ENCODE measurements at regions not wholly inside any gene's neighbourhood (a gene's known extent, or its start where the extent isn't known, plus 50 kb on each side); places are given as distances from the start of the nearest gene placed in this dataset.

- no peaks in the 10 kb centered on the region for H3K36me3 ChIP-seq
- H3K9me3 ChIP-seq, result no peaks in the 10 kb centered on the region
- DNase-seq (no peak), ATAC-seq (ENCODE audit: low FRiP score in 2 of 2) (peak in 1 of 2 donors; percentile 67)
- H3K27me3 ChIP-seq, result no peaks in the 10 kb centered on the region
- no peak overlapping the region for H3K27ac ChIP-seq
- 59 to 60% methylated on average over 6 of the region's 6 CpGs for WGBS, 2 donors
- H3K4me3 ChIP-seq, result no peak overlapping the region
- H3K4me1 ChIP-seq, result no peaks in the 10 kb centered on the region
- TF ChIP-seq EP300 (IDR thresholded peaks at IDR 0.05) (no peak), CTCF (IDR thresholded peaks at IDR 0.05) (no peak), POLR2AphosphoS5 (IDR thresholded peaks at IDR 0.05) (no peak), POLR2A (IDR thresholded peaks at IDR 0.05) (no peak)
Observed at GRCh38 chr11:115939104-115939730, 435.0 kb upstream of the CADM1 start.

GRCh38 chr11:115933564-115933963 is 429.3 kb upstream of the CADM1 start:
- Histone ChIP-seq H3K36me3 (no peaks in the 10 kb centered on the region), H3K4me1 (peaks cover 7 to 19% (median 13%) of the 10 kb centered on the region in 4 donors), H3K27me3 (no peaks in the 10 kb centered on the region), H3K9me3 (no peaks in the 10 kb centered on the region), H3K27ac (no peak overlapping the region), H3K4me3 (no peak overlapping the region)
- 84 to 89% methylated on average over 4 of the region's 4 CpGs for WGBS, 2 donors
- no peak for TF ChIP-seq POLR2A (IDR thresholded peaks at IDR 0.05)
- no peak for TF ChIP-seq EP300 (IDR thresholded peaks at IDR 0.05)
- TF ChIP-seq CTCF (IDR thresholded peaks at IDR 0.05), result no peak
- DNase-seq (no peak), ATAC-seq (ENCODE audit: low FRiP score in 2 of 2) (no peak)

- no peak for ATAC-seq (ENCODE audit: low FRiP score in 2 of 2)
- no peaks in the 10 kb centered on the region for H3K27me3 ChIP-seq
- 71 to 100% methylated on average over 1 of the region's 1 CpG for WGBS, 2 donors
- peaks cover 7 to 19% (median 13%) of the 10 kb centered on the region in 4 donors for H3K4me1 ChIP-seq
- no peaks in the 10 kb centered on the region for H3K9me3 ChIP-seq
- H3K27ac ChIP-seq, result peak overlapping the region in 1 of 4 donors; percentile 43
- no peaks in the 10 kb centered on the region for H3K36me3 ChIP-seq
- no peak for DNase-seq
- no peak overlapping the region for H3K4me3 ChIP-seq
- no peak for TF ChIP-seq POLR2A (IDR thresholded peaks at IDR 0.05)
- TF ChIP-seq POLR2AphosphoS5 (IDR thresholded peaks at IDR 0.05), result no peak
- no peak for TF ChIP-seq EP300 (IDR thresholded peaks at IDR 0.05)
- TF ChIP-seq CTCF (IDR thresholded peaks at IDR 0.05), result no peak
Observed at GRCh38 chr11:115931548-115932083, 427.4 kb upstream of the CADM1 start.

- TF ChIP-seq POLR2A (IDR thresholded peaks at IDR 0.05), result peak in 1 of 4 donors; percentile 12
- TF ChIP-seq EP300 (IDR thresholded peaks at IDR 0.05), result no peak
- peak; percentile 63 to 70 for ATAC-seq (ENCODE audit: low FRiP score in 2 of 2)
- 30 to 43% methylated on average over 3 of the region's 3 CpGs for WGBS, 2 donors
Observed at GRCh38 chr11:115930886-115931547, 426.8 kb upstream of the CADM1 start.

GRCh38 chr11:115930291-115930690 is 426.1 kb upstream of the CADM1 start:
- no peak for DNase-seq
- ATAC-seq (ENCODE audit: low FRiP score in 2 of 2), result no peak
- Histone ChIP-seq H3K27me3 (no peaks in the 10 kb centered on the region), H3K4me1 (peaks cover 7 to 19% (median 13%) of the 10 kb centered on the region in 4 donors), H3K4me3 (no peak overlapping the region), H3K36me3 (no peaks in the 10 kb centered on the region), H3K9me3 (no peaks in the 10 kb centered on the region), H3K27ac (no peak overlapping the region)
- TF ChIP-seq POLR2A (IDR thresholded peaks at IDR 0.05) (no peak), EP300 (IDR thresholded peaks at IDR 0.05) (no peak), POLR2AphosphoS5 (IDR thresholded peaks at IDR 0.05) (no peak), CTCF (IDR thresholded peaks at IDR 0.05) (no peak)
- WGBS, 2 donors, result 37 to 43% methylated on average over 2 of the region's 2 CpGs

More at GRCh38 chr11:115930886-115931547, 426.8 kb upstream of the CADM1 start:
- Histone ChIP-seq H3K27me3 (no peaks in the 10 kb centered on the region), H3K36me3 (no peaks in the 10 kb centered on the region), H3K9me3 (no peaks in the 10 kb centered on the region), H3K27ac (peak overlapping the region in 1 of 4 donors; percentile 53), H3K4me1 (peaks cover 7 to 19% (median 13%) of the 10 kb centered on the region in 4 donors), H3K4me3 (no peak overlapping the region)
- DNase-seq, result no peak
